Activated T-helper 2 cell treated with anti-CD3 and anti-CD28 coated beads, Interferon-gamma antibody, Interleukin-2, Interleukin-4, amounts not matched to agents 10 μg/mL and 5 μg/mL and 100 μg/mL, durations not matched to agents 14 hours and 24 hours and 36 hours (primary cell): ENCODE measurements at regions not wholly inside any gene's neighbourhood (a gene's known extent, or its start where the extent isn't known, plus 50 kb on each side); places are given as distances from the start of the nearest gene placed in this dataset.
"Not testable (repeated sequence)": the region's sequence is repeated elsewhere in the genome, so short reads cannot be mapped to it uniquely, and the experiment has no call there.

Experiments used
- DNase-seq: peaks from one replicate; pipeline ENCODE4 v3.0.0; 2021; ENCODE audit warnings: low spot score
- H3K27ac Mint-ChIP-seq: one replicate; pipeline ENCODE4 v1.8.0; 2021; ENCODE audit warnings: mixed read lengths
- H3K27me3 Mint-ChIP-seq: one replicate; pipeline ENCODE4 v1.8.0; 2021; ENCODE audit warnings: low read depth, mixed read lengths
- H3K36me3 Mint-ChIP-seq: one replicate; pipeline ENCODE4 v1.8.0; 2021; ENCODE audit warnings: low read depth, mixed read lengths
- H3K4me1 Mint-ChIP-seq: one replicate; pipeline ENCODE4 v1.8.0; 2021; ENCODE audit warnings: low read depth, mixed read lengths
- H3K4me3 Mint-ChIP-seq: one replicate; pipeline ENCODE4 v1.8.0; 2021; ENCODE audit warnings: low read depth, mild to moderate bottlenecking, moderate library complexity, mixed read lengths
- H3K9me3 Mint-ChIP-seq: one replicate; pipeline ENCODE4 v1.8.0; 2021; ENCODE audit warnings: mixed read lengths
- intact Hi-C: fragments of 100-400 bp; cut with micrococcal nuclease; formaldehyde crosslinking; loops from one replicate; pipeline ENCODE4 v1.15.1; 2023

GRCh38 chr14:86334355-86334754 is 804.4 kb downstream of the FLRT2 start:
- Mint-ChIP-seq H3K27ac (no peak overlapping the region), H3K27me3 (no peaks in the 10 kb centered on the region), H3K4me1 (no peaks in the 10 kb centered on the region), H3K4me3 (no peak overlapping the region), H3K9me3 (no peaks in the 10 kb centered on the region), H3K36me3 (no peaks in the 10 kb centered on the region)
- intact Hi-C loops: no loop called here
- DNase-seq: no peak

GRCh38 chr14:86333493-86333892 is 803.5 kb downstream of the FLRT2 start:
- intact Hi-C loops: no loop called here
- Mint-ChIP-seq H3K27me3 (no peaks in the 10 kb centered on the region), H3K4me1 (no peaks in the 10 kb centered on the region), H3K27ac (no peak overlapping the region), H3K36me3 (no peaks in the 10 kb centered on the region), H3K9me3 (no peaks in the 10 kb centered on the region), H3K4me3 (no peak overlapping the region)
- DNase-seq: no peak

- Mint-ChIP-seq H3K27me3 (no peaks in the 10 kb centered on the region), H3K4me3 (no peak overlapping the region), H3K9me3 (no peaks in the 10 kb centered on the region), H3K27ac (no peak overlapping the region), H3K4me1 (no peaks in the 10 kb centered on the region), H3K36me3 (no peaks in the 10 kb centered on the region)
- intact Hi-C loops: no loop called here
- DNase-seq: no peak
Observed at GRCh38 chr14:86331341-86331740, 801.4 kb downstream of the FLRT2 start.

GRCh38 chr14:86321151-86321550 is 791.2 kb downstream of the FLRT2 start:
- intact Hi-C loops: no loop called here
- Mint-ChIP-seq H3K4me1 (no peaks in the 10 kb centered on the region), H3K36me3 (no peaks in the 10 kb centered on the region), H3K4me3 (no peak overlapping the region), H3K9me3 (peaks cover 6% of the 10 kb centered on the region), H3K27ac (no peak overlapping the region), H3K27me3 (no peaks in the 10 kb centered on the region)
- DNase-seq: no peak

GRCh38 chr14:86312154-86312665 is 782.3 kb downstream of the FLRT2 start:
- H3K27ac Mint-ChIP-seq, H3K36me3 Mint-ChIP-seq, DNase-seq, intact Hi-C loops, H3K4me1 Mint-ChIP-seq, H3K27me3 Mint-ChIP-seq, H3K4me3 Mint-ChIP-seq: not testable (repeated sequence)
- H3K9me3 Mint-ChIP-seq: peaks cover 12% of the 10 kb centered on the region

- Mint-ChIP-seq H3K9me3 (peaks cover 17% of the 10 kb centered on the region), H3K36me3 (no peaks in the 10 kb centered on the region), H3K27ac (no peak overlapping the region), H3K4me1 (no peaks in the 10 kb centered on the region), H3K27me3 (no peaks in the 10 kb centered on the region), H3K4me3 (no peak overlapping the region)
- DNase-seq: no peak
- intact Hi-C loops: no loop called here
Observed at GRCh38 chr14:86311151-86311550, 781.2 kb downstream of the FLRT2 start.

- Mint-ChIP-seq H3K27ac (no peak overlapping the region), H3K9me3 (peaks cover 17% of the 10 kb centered on the region), H3K4me3 (no peak overlapping the region), H3K36me3 (no peaks in the 10 kb centered on the region), H3K27me3 (no peaks in the 10 kb centered on the region), H3K4me1 (no peaks in the 10 kb centered on the region)
- DNase-seq: no peak
- intact Hi-C loops: no loop called here
Observed at GRCh38 chr14:86310611-86311010, 780.7 kb downstream of the FLRT2 start.

GRCh38 chr14:86310148-86310547 is 780.2 kb downstream of the FLRT2 start:
- Mint-ChIP-seq H3K4me1 (no peaks in the 10 kb centered on the region), H3K9me3 (peaks cover 17% of the 10 kb centered on the region), H3K4me3 (no peak overlapping the region), H3K27me3 (no peaks in the 10 kb centered on the region), H3K36me3 (no peaks in the 10 kb centered on the region), H3K27ac (no peak overlapping the region)
- intact Hi-C loops: no loop called here
- no peak for DNase-seq

- intact Hi-C loops: no loop called here
Observed at GRCh38 chr14:86305058-86305457, 775.1 kb downstream of the FLRT2 start.

GRCh38 chr14:86299994-86300393 is 770.0 kb downstream of the FLRT2 start:
- H3K4me3 Mint-ChIP-seq: no peak overlapping the region
- intact Hi-C loops: no loop called here
- peaks cover 10% of the 10 kb centered on the region for H3K9me3 Mint-ChIP-seq
- no peak overlapping the region for H3K27ac Mint-ChIP-seq
- H3K4me1 Mint-ChIP-seq: no peaks in the 10 kb centered on the region
- no peak for DNase-seq
- no peaks in the 10 kb centered on the region for H3K27me3 Mint-ChIP-seq
- H3K36me3 Mint-ChIP-seq: no peaks in the 10 kb centered on the region

More at GRCh38 chr14:86305058-86305457, 775.1 kb downstream of the FLRT2 start:
- no peak for DNase-seq
- Mint-ChIP-seq H3K9me3 (peaks cover 16% of the 10 kb centered on the region), H3K4me1 (no peaks in the 10 kb centered on the region), H3K27ac (no peak overlapping the region), H3K4me3 (no peak overlapping the region), H3K27me3 (no peaks in the 10 kb centered on the region), H3K36me3 (no peaks in the 10 kb centered on the region)

GRCh38 chr14:86296173-86296572 is 766.2 kb downstream of the FLRT2 start:
- no peak overlapping the region for H3K27ac Mint-ChIP-seq
- DNase-seq: no peak
- no peaks in the 10 kb centered on the region for H3K4me1 Mint-ChIP-seq
- intact Hi-C loops: no loop called here
- no peak overlapping the region for H3K4me3 Mint-ChIP-seq
- H3K36me3 Mint-ChIP-seq: no peaks in the 10 kb centered on the region
- H3K27me3 Mint-ChIP-seq: no peaks in the 10 kb centered on the region
- H3K9me3 Mint-ChIP-seq: peaks cover 7% of the 10 kb centered on the region

GRCh38 chr14:86288336-86288735 is 758.4 kb downstream of the FLRT2 start:
- H3K36me3 Mint-ChIP-seq: no peaks in the 10 kb centered on the region

GRCh38 chr14:86279405-86279804 is 749.5 kb downstream of the FLRT2 start:
- H3K27me3 Mint-ChIP-seq: no peaks in the 10 kb centered on the region
- no peak for DNase-seq
- no peaks in the 10 kb centered on the region for H3K4me1 Mint-ChIP-seq
- H3K9me3 Mint-ChIP-seq: peaks cover 7% of the 10 kb centered on the region
- intact Hi-C loops: no loop called here
- no peak overlapping the region for H3K27ac Mint-ChIP-seq
- no peak overlapping the region for H3K4me3 Mint-ChIP-seq
- H3K36me3 Mint-ChIP-seq: no peaks in the 10 kb centered on the region

More at GRCh38 chr14:86288336-86288735, 758.4 kb downstream of the FLRT2 start:
- H3K4me3 Mint-ChIP-seq: no peak overlapping the region
- intact Hi-C loops: no loop called here
- no peaks in the 10 kb centered on the region for H3K4me1 Mint-ChIP-seq
- DNase-seq: no peak
- no peaks in the 10 kb centered on the region for H3K9me3 Mint-ChIP-seq
- H3K27ac Mint-ChIP-seq: no peak overlapping the region
- no peaks in the 10 kb centered on the region for H3K27me3 Mint-ChIP-seq

GRCh38 chr14:86257973-86258372 is 728.0 kb downstream of the FLRT2 start:
- Mint-ChIP-seq H3K36me3 (no peaks in the 10 kb centered on the region), H3K27ac (no peak overlapping the region), H3K9me3 (no peaks in the 10 kb centered on the region), H3K27me3 (no peaks in the 10 kb centered on the region), H3K4me1 (no peaks in the 10 kb centered on the region), H3K4me3 (no peak overlapping the region)
- DNase-seq: no peak
- intact Hi-C loops: no loop called here
